ENCODE measurements at regions not wholly inside any gene's neighbourhood (a gene's known extent, or its start where the extent isn't known, plus 50 kb on each side); places are given as distances from the start of the nearest gene placed in this dataset.

DNA sequence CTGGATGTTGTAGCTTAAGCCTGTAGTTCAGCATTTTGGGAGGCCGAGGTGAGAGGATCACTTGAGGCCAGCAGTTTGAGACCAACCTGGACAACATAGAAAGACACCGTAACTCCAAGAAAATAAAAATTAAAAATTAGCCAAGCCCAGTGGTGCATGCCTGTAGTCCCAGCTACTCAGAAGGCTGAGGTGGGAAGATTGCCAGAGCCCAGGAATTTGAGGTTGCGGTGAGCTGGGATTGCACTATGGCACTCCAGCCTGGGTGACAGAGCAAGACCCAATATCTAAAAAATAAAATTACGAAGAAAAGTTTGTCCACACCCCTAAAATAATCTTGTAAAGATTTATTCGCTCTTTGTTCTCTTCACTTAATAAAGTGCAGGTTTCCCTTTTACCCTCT, 951.0 kb downstream of the TYW1 start:
- no peak for DNase-seq (ENCODE audit: low read depth in 3 of 3, low spot score in 2 of 3)

DNA sequence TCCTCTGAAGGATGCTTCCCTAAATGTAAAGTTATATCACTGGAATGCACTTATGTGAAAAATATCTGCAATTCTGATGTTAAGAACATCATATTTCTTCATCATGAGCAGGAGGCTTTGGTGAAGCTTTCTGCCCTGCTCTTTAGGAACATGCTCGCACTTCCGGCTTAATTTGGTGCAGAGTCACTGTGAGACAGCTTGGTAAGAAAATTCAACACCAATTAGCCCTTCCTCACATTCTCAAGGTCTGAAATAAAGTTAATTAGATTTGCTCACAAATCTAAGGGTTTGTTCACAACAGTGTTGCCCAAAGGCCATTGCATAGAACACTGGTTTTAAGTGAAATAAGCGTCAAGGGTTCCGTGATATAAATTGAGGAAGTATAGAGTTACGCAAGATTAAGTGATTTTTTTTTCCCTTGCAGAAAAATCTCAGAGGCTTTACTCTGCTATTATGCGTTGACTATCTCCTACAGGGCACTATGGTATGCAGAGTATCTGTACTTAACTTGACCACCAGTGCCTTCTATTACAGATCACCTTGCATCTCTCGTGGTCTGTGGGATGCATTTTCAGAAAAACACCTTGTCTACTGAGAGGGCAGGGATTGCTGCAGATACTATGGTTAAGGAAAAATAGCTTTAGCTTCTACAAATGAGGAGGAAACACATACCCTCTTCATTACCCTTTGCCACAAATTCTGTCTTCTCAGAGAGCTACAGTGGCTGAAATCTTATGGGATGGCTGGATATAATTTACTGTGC, 953.9 kb downstream of the TYW1 start:
- DNase-seq (ENCODE audit: low read depth in 3 of 3, low spot score in 2 of 3), result no peak

DNA sequence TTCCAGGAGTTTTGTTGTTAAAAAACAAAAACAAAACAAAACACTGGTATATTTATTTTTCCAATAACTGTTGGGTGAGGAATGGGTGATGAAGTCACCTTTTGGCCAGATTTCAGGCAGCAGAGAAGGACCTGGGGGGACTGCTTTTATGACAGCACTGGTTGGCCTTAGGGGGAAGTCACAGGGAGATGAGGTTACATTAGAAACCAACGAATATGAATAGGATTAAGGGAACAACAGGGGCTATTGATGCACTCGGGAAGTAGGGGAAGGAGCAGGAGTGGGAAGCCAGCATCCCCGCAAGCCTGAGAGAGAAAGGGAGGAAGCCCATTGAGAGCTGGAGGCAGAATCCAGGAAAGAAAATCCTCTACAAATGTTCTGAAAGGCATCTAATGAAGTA, 958.4 kb downstream of the TYW1 start:
- DNase-seq (ENCODE audit: low read depth in 3 of 3, low spot score in 2 of 3), result no peak

DNA sequence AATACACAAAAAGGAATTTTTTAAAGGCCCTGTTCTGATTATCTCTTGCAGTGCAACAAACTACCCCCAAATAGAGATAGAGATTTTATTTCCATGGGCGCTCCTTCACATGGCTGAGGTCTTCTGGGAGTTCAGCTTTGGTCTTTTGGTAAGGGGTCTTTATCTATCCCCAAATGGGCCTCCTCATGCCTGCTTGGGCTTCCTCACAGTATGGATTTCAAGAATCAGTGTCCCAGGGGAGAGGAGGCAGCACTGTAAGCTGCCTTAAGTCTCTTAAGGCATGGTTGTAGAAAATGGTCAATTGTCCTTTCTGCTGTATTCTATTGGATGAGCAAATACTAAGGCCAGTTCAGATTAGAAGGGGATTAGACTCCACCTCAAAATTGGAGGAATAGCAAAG, 966.2 kb downstream of the TYW1 start:
- DNase-seq (ENCODE audit: low read depth in 3 of 3, low spot score in 2 of 3), result no peak

DNA sequence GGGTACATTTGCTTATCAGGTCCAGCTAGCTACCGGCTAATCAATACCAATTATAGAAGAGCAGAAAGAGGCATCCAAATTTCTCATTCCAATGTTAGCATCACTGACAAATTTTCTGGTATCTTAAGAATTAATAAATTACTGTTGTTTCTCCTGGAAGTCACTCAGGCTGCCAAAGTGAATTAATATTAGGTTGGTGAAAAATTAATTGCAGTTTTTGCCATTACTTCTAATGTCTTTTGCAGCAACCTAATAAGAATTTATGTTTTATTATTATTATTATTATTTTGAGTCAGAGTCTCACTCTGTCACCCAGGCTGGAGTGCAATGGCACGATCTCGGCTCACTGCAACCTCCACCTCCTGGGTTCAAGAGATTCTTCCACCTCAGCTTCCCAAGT, 979.9 kb downstream of the TYW1 start:
- no peak for DNase-seq (ENCODE audit: low read depth in 3 of 3, low spot score in 2 of 3)

DNA sequence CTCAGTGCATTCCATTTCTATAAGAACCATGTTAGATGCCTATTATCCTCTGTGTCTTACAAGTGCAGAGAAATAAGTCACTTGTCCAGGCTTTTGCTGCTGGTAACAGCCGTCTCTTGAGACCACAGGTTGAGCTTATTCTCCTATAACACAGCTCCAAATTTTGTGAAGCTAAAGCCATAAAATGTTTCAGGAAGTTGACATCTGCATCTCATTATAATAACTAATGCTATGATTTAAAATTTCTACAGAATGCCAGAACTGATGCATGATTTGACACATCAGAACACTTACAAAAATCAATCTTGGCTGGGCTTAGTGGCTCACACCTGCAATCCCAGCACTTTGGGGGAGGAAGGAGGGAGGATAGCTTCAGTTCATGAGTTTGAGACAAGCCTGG, 986.9 kb downstream of the TYW1 start:
- no peak for DNase-seq (ENCODE audit: low read depth in 3 of 3, low spot score in 2 of 3)

DNA sequence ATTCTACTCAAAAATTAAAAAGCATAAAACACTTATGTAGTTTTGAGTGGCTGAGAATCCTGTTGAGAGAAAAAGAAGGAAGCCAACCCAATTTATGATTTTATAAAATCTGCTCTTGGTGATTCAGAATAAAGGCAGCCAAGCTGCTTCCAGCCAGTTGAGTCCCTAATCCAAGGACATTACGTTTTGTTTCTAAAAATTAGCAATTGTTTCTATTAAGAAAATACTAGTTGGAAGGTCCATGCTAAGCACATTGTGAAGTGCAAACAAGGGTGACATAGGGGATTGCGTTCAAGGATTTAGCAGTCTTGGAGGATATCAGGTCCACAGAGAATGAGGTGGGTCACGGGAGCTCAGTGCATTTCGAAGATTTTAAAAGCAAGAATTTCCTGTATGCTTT, 987.7 kb downstream of the TYW1 start:
- no peak for DNase-seq (ENCODE audit: low read depth in 3 of 3, low spot score in 2 of 3)

DNA sequence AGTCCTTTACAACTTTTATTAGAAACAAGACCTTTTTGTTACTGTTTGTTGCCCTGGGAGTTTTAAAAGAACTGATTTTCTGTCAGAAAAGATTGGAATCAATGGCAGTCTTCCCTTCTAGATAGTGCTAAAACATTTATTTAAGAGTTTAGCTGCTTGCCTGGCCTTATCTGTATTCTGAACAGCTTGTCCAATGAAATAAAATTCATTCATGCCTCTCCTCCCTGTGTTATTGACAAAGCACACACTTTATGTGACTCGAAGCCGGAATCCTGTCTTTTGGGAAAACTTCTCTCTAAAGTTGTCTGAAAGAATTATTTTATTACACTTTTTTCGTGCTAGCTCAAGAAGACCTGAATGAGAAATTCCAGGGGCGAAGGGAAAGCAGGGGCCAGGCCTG, 992.5 kb downstream of the TYW1 start:
- no peak for DNase-seq (ENCODE audit: low read depth in 3 of 3, low spot score in 2 of 3)

DNA sequence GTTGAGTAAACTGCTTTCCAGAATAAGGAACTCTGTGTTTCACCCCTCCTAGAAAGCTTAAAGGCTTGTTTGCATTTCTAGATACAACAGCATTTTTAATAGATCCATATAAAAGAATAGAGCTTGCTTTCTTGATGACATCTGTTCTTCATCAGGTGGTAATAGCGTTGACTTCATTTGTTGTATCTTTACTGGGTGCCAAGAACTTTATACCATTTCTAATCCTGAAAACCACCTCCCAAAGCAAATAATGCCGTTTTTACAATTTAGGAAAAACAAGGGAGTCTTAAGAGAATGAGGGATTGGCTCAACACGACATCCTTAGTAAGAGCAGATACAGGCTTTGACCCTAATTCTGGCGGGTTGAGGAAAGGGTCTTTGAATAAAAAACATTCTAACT, 993.4 kb downstream of the TYW1 start:
- DNase-seq (ENCODE audit: low read depth in 3 of 3, low spot score in 2 of 3), result no peak

DNA sequence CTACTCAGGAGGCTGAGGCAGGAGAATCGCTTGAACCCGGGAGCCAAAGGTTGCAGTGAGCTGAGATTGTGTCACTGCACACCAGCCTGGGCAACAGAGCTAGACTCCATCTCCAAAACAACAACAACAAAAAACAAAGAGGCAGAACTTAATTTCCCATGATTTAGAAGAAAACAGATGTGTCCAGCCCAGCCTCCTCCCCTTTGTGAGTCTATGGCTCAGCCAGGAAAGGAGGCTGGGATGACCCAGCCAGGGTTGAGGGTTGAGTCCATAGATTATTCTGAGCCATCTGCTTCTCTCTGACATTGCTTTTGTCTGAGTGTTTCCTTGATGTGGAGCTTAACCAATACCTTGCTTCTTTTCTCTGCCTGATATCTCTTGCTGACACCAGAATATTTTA, 994.1 kb downstream of the TYW1 start:
- no peak for DNase-seq (ENCODE audit: low read depth in 3 of 3, low spot score in 2 of 3)

DNA sequence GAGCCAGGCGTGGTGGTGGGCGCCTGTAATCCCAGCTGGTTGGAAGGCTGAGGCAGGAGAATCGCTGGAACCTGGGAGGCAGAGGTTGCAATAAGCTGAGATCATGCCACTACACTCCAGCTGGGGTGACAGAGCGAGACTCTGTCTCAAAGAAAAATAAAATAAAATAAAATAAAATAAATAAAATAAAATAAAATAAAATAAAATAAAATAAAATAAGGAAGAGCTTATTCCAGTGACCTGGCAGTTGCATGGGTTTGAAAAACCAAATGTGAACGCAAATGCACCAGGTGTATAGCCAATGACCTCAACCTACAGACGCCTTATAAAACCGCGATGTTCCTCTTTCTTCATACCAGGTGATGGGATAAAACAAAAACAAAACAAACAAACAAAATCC, 995.7 kb downstream of the TYW1 start:
- no peak for DNase-seq (ENCODE audit: low read depth in 3 of 3, low spot score in 2 of 3)

DNA sequence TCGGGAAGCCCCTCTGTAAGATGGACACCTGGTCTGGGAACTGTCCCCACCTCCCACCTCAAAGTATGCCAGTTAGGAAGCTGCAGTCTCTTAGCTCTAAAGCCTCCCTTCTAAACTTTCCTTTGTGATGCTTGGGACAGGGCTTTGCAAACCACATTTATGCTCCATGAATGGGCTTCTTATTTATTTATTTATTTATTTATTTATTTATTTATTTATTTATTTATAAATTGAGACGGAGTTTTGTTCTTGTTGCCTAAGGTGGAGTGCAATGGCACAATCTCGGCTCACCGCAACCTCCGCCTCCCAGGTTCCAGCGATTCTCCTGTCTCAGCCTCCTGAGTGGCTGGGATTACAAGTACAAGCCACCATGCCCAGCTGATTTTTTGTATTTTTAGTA, 1009.4 kb downstream of the TYW1 start:
- no peak for DNase-seq (ENCODE audit: low read depth in 3 of 3, low spot score in 2 of 3)

DNA sequence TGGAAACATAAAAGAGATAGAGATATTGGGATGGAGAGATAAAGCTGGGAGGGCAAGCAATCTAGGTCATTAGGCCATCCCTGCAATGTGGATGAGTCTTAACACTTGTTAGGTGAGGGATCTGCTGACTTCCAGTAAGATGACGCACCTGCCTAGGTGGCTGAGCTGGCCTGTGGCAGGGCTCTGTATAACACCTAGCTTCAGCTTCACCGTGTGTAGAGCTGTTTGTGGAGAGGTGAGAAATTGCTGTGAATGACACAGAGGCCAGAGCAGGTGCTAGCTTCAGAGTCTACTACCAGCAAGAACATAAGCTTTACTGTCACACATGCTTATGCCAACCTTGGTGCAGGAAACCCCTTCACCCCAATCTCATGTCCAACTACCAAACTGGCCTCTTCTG, 1010.0 kb downstream of the TYW1 start:
- DNase-seq (ENCODE audit: low read depth in 3 of 3, low spot score in 2 of 3), result no peak

DNA sequence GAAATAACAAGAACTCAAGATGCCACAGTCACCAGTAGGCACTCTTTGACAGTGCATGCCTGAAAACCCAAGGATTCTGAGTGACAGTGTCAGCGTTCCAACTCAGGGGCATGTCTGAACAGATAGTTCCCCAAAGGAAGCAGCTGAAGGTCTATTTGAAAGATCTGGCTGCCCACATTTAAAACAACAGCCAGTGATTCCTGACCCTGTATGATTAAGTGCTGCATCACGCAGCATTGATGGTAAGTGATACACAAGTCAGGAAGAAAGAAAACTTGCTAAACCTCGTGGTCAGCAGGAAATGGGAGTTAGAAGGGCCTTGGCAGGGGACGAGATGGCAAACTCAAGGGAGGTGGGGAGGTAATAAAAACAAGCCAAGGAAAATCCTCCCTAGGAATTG, 1013.1 kb downstream of the TYW1 start:
- no peak for DNase-seq (ENCODE audit: low read depth in 3 of 3, low spot score in 2 of 3)

DNA sequence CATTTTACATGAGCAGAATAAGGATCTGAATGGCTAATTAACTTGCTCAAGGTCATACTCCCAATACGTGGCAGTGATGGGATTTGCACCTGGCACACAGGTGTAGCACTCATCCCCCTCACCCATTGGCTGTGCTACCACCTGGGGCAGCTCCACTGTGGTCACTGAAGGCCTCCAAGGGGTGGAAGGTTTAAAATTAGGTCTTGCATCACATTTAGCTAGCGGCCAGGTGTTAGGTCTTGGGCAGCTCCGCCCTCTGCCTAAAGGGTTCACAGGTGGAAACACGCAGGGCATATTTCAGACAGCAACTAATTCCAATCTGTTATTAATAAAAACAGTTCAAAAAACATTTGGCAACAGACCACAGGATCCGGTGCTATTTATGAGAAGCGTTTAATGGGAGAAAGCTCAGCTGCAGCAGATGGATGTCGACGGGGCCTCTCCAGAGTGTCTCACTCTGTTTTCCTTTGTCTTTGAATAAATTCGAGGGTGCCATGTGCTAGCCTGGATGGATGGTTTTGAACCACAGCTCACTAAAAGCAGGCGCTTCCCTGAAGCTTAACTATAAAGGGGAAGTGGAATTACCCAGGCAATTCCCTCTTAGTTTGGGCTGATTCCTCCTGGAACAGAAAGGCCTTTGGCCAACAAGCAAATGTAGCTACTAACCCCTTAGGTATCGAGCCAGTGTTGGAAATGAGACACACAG, 1017.6 kb downstream of the TYW1 start:
- DNase-seq (ENCODE audit: low read depth in 3 of 3, low spot score in 2 of 3), result no peak

DNA sequence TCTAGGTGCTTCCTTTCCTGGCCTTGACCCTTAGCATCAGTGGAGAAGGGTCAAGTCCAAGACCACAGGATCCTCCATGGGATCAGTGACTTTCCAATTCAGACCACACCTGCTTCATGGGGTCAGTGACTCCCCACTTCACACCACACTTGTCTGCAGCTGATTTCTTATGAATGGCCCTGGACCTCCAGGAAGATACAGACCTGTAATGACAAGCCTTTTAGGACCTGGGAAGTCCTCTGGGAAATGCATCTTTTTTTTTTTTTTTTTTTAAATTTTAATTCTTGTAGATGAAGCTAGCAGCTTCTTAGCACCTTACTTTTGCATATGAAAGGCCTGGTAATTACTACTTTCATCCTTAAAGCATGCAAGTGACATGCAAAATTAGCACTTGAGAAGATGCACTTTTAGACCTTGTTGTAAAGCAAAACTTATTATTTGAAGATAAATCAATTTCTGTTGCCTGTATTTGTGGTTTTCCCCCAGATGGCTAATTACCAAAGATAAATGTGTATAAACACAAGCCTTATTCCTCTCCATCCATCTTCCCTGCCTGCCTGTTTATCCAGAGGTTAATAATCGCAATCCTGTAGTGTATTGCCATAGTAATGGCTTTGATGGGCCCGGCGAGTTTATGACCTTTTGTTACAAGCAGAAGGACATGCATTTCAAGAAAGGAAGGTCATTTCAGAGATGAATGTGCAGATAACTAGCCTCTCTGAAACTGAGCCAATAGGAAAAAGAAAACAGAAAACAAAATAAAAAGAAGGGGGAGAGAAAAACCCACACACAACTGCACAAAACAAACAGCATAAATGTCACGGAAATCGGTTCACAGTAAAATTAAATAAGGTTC, 1018.7 kb downstream of the TYW1 start:
- DNase-seq (ENCODE audit: low read depth in 3 of 3, low spot score in 2 of 3), result peak; percentile 63 to 72 (median 63)

DNA sequence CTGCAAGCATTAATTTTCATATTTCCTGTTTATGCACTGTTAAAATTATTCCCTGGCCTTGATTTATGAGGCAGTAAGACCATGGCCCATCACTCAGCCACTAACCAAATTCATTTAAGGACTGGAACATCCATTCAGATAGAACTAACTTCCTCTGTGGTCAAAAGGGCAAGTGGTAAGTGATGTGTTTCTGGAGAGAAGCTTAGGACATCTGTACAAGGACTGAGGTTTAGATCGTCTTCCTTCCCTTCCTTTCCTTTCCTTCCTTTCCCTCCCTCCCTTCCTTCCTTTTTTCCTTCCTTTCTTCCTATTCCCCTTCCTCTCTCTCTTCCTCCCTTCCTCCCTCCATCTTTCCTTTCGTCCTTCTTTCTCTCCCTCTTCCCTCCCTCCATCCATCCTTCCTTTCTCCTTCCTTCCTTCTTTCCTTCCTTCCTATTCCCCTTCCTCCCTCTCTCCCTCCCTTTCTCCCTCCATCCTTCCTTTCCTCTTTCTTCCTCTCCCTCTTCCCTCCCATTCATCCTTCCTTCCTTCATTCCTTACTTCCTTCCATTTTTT, 1019.4 kb downstream of the TYW1 start:
- no peak for DNase-seq (ENCODE audit: low read depth in 3 of 3, low spot score in 2 of 3)

DNA sequence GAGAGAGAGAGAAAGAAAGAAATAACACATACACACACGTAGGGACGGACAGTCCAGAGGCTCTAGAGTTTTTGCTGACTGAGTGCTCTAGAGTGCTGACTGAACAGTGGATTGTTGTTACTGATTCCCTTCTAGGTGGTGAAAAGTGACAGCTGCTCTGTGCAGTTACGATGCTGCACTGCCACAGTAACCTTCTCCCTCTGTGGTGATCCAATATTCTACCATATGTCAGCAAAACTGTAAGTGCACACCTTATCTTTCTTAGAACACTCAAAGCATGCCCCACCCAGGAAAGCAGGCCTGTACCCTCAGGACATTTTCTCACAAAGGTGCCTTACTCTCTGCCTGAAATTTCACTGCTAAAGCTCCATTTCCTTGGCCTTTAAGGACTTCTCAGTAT, 1023.5 kb downstream of the TYW1 start:
- DNase-seq (ENCODE audit: low read depth in 3 of 3, low spot score in 2 of 3), result no peak

DNA sequence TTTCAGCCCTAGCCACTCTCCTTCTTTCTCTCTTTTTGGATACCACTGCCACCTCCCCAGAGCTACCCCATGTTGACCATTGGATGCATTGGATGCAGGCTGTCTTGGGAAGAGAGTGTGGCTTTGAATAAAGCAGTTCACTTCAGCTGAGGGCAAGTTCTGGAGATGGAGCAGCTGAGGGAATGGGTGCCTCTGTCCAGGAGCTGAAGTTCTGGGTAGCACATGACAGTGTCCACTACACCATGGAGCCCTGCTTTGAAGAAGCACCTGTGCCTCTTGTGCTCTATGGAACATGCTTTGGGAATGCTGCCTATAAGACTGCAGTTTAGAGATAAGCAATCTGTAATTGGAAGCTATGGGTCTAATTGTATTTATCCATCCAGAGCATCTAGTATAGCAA, 1028.7 kb downstream of the TYW1 start:
- DNase-seq (ENCODE audit: low read depth in 3 of 3, low spot score in 2 of 3), result no peak

DNA sequence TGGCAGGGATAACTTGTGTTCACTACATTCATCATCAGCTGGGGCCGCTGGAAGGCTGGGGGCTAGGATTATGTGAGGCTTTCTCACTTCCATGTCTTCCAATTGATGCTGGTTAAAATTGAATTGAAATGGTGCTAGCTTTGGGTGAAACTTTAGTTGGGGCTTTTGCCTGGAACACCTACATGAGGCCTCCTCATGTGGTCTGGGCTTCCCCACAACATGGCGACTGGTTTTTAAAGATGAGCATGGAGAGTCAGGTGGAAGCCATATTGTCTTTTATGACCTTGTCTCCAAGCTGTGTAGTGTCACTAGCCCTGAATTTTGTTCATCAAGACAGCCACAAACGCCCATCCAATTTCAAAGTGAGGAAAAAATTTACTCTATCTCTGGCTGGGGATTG, 1033.9 kb downstream of the TYW1 start:
- no peak for DNase-seq (ENCODE audit: low read depth in 3 of 3, low spot score in 2 of 3)

DNA sequence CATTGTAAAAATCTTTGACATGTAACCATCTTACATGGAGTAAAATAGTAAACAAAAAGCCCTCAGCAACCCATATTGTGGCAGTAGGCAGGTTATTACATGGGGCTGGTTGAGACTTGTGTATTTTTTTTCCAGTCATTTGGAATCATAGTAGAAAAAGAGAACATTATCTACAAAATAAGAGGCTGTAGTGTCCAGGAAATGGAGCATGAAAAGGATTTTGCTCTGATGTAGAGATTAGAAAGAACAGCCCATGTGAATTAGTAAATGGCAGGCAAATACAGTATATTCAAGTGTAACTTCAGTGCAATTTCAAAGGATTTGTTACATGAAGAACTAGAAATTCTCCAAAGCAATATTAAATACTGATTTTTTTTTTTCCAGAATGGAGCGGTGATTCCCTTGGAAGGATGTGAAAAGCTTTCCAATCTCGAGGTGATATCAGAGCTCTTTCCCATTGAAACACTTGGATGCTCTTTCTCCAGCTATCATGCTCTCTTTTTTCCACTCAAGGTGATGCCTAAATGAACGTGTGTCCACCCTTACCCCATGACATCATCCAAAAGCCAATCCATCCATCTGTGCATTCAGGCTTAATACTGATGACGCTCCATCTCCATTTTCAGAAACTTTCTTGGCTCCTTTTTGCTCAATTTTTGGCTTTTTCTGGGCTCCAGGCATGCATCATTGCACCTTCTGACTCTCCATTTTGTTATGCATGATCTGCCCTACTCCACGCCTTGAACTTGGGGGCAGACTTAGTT, 1034.7 kb downstream of the TYW1 start:
- no peak for DNase-seq (ENCODE audit: low read depth in 3 of 3, low spot score in 2 of 3)
